Body of pancreas (tissue), 4 donors: ENCODE measurements at regions not wholly inside any gene's neighbourhood (a gene's known extent, or its start where the extent isn't known, plus 50 kb on each side); places are given as distances from the start of the nearest gene placed in this dataset.

ENCODE experiments used
- ATAC-seq: fragments of 150-250 bp; one replicate; pipeline ENCODE4 v1.9.1; 2016
- DNase-seq, 4 donors: peaks; one replicate each; pipeline ENCODE4 v3.0.0-alpha.2; 2019
- H3K27ac ChIP-seq, 4 donors: fragments of 200-600 bp; sonication (generic); 1 replicate in 3 of 4; 2 replicates in 1 of 4; pipeline versions ENCODE4 v1.5.1 to v1.6.1; 2016 to 2019; ENCODE audit warnings: mild to moderate bottlenecking in 1 of 4, mixed read lengths in 1 of 4, moderate library complexity in 1 of 4
- H3K27me3 ChIP-seq, 2 donors: fragments of 200-600 bp; sonication (generic); one replicate each; pipeline ENCODE4 v1.6.0; 2016; ENCODE audit warnings: mild to moderate bottlenecking in 1 of 2
- H3K36me3 ChIP-seq, 2 donors: fragments of 200-600 bp; sonication (generic); replicated peaks in 1 of 2; 2 replicates each; pipeline ENCODE4 v1.5.1; 2016; ENCODE audit warnings: low read depth in 2 of 2; ENCODE audit not compliant: insufficient read depth in 1 of 2
- H3K4me1 ChIP-seq: fragments of 200-600 bp; sonication (generic); one replicate; pipeline ENCODE4 v1.6.0; 2016
- H3K4me3 ChIP-seq, 2 donors: fragments of 200-600 bp; sonication (generic); 1 replicate in 1 of 2; 2 replicates in 1 of 2; pipeline ENCODE4 v1.5.1; 2016 to 2019
- H3K9me3 ChIP-seq, 3 donors: fragments of 200-600 bp; sonication (generic); 1 replicate in 2 of 3; 2 replicates in 1 of 3; pipeline ENCODE4 v1.5.1; 2016
- CTCF ChIP-seq, 7 experiments: fragments of 450-650 bp in 4 of 7; fragments of 200-600 bp in 3 of 7; sonication (generic) in 3 of 7; IDR thresholded peaks; one replicate each; pipeline ENCODE4 v1.5.1; 2016 to 2019; ENCODE audit warnings: antibody characterized with exemption in 7 of 7
- POLR2A ChIP-seq, 3 donors: fragments of 450-650 bp; IDR thresholded peaks; one replicate each; pipeline ENCODE4 v1.6.1; 2016; ENCODE audit warnings: antibody characterized with exemption in 3 of 3, mild to moderate bottlenecking in 2 of 3
- WGBS, 2 donors: methylation state at CpG; one replicate each; pipeline ENCODE4 v1.1.5; 2017; 5-methylcytosine and 5-hydroxymethylcytosine counted together
- intact Hi-C: fragments of 100-400 bp; cut with DNase I; formaldehyde crosslinking; loops from one replicate; pipeline ENCODE4 v1.15.1; 2023

DNA sequence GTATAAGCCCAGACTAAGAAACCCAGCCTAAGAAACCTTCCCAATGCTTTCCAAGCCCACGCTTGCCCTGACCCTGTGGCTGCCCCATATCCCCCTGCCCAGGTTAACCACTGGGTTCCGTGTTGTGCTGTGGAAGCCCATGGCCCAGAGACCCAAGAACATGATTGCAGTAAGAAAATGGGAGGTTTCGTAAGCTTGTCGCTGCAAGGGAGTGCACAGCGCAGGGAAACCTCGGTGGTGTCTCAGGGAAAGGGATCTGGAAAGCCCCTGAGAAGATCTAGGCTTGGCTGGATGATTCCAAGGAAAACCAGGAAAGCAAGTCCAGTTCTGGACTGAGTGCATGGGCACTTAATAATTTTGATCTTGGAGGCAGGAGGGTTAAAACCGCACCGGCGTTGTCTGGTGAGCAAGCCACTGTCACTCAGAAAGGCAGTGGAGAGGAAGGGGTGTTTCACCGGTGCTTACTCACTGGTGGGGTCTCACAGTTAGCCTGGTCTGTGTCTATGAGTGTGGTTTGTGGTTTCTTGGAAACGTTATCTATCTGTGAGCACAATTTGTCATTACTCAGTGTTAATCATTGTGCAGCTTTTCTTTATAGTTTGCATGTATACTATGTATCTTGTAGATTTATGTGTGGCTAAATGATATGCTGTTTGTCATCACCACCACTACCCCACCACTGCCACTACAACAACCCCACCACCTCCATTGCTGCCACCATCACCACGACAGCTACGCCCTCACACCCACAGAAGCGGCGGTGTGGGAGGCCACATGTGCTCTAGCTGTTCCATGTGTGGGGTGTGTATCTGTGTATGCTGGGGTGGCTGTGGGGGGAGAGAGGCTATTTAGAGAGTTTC is 53.3 kb upstream of the PRDM11 start:
- no peaks in the 10 kb centered on the region for H3K27me3 ChIP-seq
- DNase-seq: no peak
- H3K4me3 ChIP-seq: no peak overlapping the region
- intact Hi-C loops: no loop called here
- TF ChIP-seq CTCF (IDR thresholded peaks at IDR 0.05): no peak
- no peak for TF ChIP-seq POLR2A (IDR thresholded peaks at IDR 0.05)
- WGBS, 2 donors: 63 to 85% methylated on average over 11 to 15 of the region's 15 CpGs
- no peak for ATAC-seq
- no peaks in the 10 kb centered on the region for H3K36me3 ChIP-seq
- peaks cover 27% of the 10 kb centered on the region for H3K4me1 ChIP-seq
- no peaks in the 10 kb centered on the region for H3K9me3 ChIP-seq
- H3K27ac ChIP-seq: no peak overlapping the region

- Histone ChIP-seq H3K27ac (no peak overlapping the region), H3K9me3 (no peaks in the 10 kb centered on the region), H3K27me3 (no peaks in the 10 kb centered on the region), H3K36me3 (no peaks in the 10 kb centered on the region), H3K4me1 (peaks cover 26% of the 10 kb centered on the region), H3K4me3 (no peak overlapping the region)
- DNase-seq (no peak), ATAC-seq (no peak)
- 85 to 88% methylated on average over 8 of the region's 8 CpGs for WGBS, 2 donors
- intact Hi-C loops: no loop called here
- TF ChIP-seq CTCF (IDR thresholded peaks at IDR 0.05) (no peak), POLR2A (IDR thresholded peaks at IDR 0.05) (no peak)
Measured at GRCh38 chr11:45093761-45094455, 52.5 kb upstream of the PRDM11 start.

GRCh38 chr11:45094958-45095690 is 51.3 kb upstream of the PRDM11 start:
- WGBS, 2 donors: 77 to 80% methylated on average over 9 of the region's 10 CpGs
- DNase-seq: no peak
- H3K4me3 ChIP-seq: no peak overlapping the region
- TF ChIP-seq CTCF (IDR thresholded peaks at IDR 0.05): no peak
- H3K9me3 ChIP-seq: no peaks in the 10 kb centered on the region
- H3K4me1 ChIP-seq: peaks cover 14% of the 10 kb centered on the region
- ATAC-seq: no peak
- H3K27ac ChIP-seq: no peak overlapping the region
- no peaks in the 10 kb centered on the region for H3K27me3 ChIP-seq
- intact Hi-C loops: no loop called here
- no peaks in the 10 kb centered on the region for H3K36me3 ChIP-seq

- Histone ChIP-seq H3K36me3 (no peaks in the 10 kb centered on the region), H3K27me3 (no peaks in the 10 kb centered on the region), H3K4me1 (peaks cover 14% of the 10 kb centered on the region), H3K4me3 (no peak overlapping the region), H3K27ac (no peak overlapping the region), H3K9me3 (no peaks in the 10 kb centered on the region)
- DNase-seq (no peak), ATAC-seq (no peak)
- intact Hi-C loops: no loop called here
- 79% methylated on average over 6 of the region's 6 CpGs for WGBS, 2 donors
- no peak for TF ChIP-seq POLR2A (IDR thresholded peaks at IDR 0.05)
- TF ChIP-seq CTCF (IDR thresholded peaks at IDR 0.05): no peak
Measured at GRCh38 chr11:45095691-45096010, 50.8 kb upstream of the PRDM11 start.
